ENCODE measurements at regions not wholly inside any gene's neighbourhood (a gene's known extent, or its start where the extent isn't known, plus 50 kb on each side); places are given as distances from the start of the nearest gene placed in this dataset.

DNA sequence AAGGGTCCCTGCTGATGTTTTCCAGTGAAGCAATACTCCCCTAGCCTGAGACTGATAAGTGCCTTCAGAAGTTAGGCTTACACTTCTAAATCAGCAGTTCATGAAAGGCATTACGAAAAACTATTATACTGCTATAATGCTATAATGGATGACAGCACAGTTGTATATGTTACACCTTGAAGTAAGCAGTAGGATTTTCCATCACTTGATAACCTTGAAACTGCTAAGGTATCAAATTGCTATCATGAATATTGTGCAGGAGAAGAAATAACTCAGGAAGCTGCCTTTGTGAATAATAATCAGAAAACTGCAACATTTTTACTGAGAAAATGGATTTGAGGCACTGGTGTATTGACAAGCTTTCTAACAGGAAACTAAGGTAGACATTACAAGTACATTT is 142.3 kb downstream of the HNMT start:
- no peaks in the 10 kb centered on the region for H3K4me1 ChIP-seq
- no peaks in the 10 kb centered on the region for H3K36me3 ChIP-seq
- H3K27me3 ChIP-seq: no peaks in the 10 kb centered on the region
- TF ChIP-seq EP300 (IDR thresholded peaks at IDR 0.05) (no peak), POLR2A (IDR thresholded peaks at IDR 0.05; ENCODE audit: low read depth) (no peak), POLR2AphosphoS5 (IDR thresholded peaks at IDR 0.05) (no peak)
- TF ChIP-seq, protein P1, sequence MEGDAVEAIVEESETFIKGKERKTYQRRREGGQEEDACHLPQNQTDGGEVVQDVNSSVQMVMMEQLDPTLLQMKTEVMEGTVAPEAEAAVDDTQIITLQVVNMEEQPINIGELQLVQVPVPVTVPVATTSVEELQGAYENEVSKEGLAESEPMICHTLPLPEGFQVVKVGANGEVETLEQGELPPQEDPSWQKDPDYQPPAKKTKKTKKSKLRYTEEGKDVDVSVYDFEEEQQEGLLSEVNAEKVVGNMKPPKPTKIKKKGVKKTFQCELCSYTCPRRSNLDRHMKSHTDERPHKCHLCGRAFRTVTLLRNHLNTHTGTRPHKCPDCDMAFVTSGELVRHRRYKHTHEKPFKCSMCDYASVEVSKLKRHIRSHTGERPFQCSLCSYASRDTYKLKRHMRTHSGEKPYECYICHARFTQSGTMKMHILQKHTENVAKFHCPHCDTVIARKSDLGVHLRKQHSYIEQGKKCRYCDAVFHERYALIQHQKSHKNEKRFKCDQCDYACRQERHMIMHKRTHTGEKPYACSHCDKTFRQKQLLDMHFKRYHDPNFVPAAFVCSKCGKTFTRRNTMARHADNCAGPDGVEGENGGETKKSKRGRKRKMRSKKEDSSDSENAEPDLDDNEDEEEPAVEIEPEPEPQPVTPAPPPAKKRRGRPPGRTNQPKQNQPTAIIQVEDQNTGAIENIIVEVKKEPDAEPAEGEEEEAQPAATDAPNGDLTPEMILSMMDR (IDR thresholded peaks at IDR 0.05): no peak
- DNase-seq (ENCODE audit: extremely low spot score): no peak
- WGBS: 50% methylated on average over 1 of the region's 1 CpG
- H3K9me3 ChIP-seq: no peaks in the 10 kb centered on the region
- no peak overlapping the region for H3K27ac ChIP-seq (replicated peaks in 1 of 4)
- H3K4me3 ChIP-seq: no peak overlapping the region
- intact Hi-C loops (cut with DNase I): no loop called here

- Histone ChIP-seq H3K27me3 (no peaks in the 10 kb centered on the region), H3K36me3 (no peaks in the 10 kb centered on the region), H3K9me3 (no peaks in the 10 kb centered on the region), H3K4me3 (no peak overlapping the region), H3K27ac (replicated peaks in 1 of 4) (no peak overlapping the region), H3K4me1 (no peaks in the 10 kb centered on the region)
- TF ChIP-seq EP300 (IDR thresholded peaks at IDR 0.05): no peak
- TF ChIP-seq POLR2AphosphoS5 (IDR thresholded peaks at IDR 0.05): no peak
- TF ChIP-seq, protein P1 (IDR thresholded peaks at IDR 0.05): no peak
- no peak for TF ChIP-seq POLR2A (IDR thresholded peaks at IDR 0.05; ENCODE audit: low read depth)
- no peak for DNase-seq (ENCODE audit: extremely low spot score)
- WGBS: 44% methylated on average over 4 of the region's 4 CpGs
- intact Hi-C loops (cut with DNase I): no loop called here
Measured at GRCh38 chr2:138107288-138107687, 143.0 kb downstream of the HNMT start.

- no peak overlapping the region for H3K4me3 ChIP-seq
- intact Hi-C loops (cut with DNase I): no loop called here
- TF ChIP-seq, protein P1 (IDR thresholded peaks at IDR 0.05): no peak
- TF ChIP-seq POLR2A (IDR thresholded peaks at IDR 0.05; ENCODE audit: low read depth): no peak
- TF ChIP-seq POLR2AphosphoS5 (IDR thresholded peaks at IDR 0.05): no peak
- no peak for TF ChIP-seq EP300 (IDR thresholded peaks at IDR 0.05)
- no peaks in the 10 kb centered on the region for H3K27me3 ChIP-seq
- DNase-seq (ENCODE audit: extremely low spot score): no peak
- no peak overlapping the region for H3K27ac ChIP-seq (replicated peaks in 1 of 4)
- H3K36me3 ChIP-seq: no peaks in the 10 kb centered on the region
- 88% methylated on average over 2 of the region's 2 CpGs for WGBS
- no peaks in the 10 kb centered on the region for H3K4me1 ChIP-seq
- no peaks in the 10 kb centered on the region for H3K9me3 ChIP-seq
Measured at GRCh38 chr2:138110453-138111083, 146.3 kb downstream of the HNMT start.

DNA sequence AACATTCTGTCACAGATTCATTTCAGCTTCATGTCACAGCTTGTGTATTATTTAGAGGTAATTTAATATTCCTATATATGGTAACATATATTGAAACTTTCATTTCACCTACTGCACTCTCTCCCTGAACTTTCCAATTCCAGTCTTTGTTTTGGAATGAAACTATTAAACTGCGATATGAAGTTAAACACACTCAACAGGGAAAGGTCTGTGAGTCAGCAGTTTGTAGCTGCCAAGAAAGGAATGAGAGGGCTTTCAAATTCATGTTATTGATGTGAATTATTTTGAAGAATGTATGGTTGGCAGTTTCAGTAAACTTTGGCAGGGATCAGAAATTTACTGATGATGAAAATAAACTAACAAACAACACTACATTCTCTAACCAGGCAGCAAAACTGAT is 148.3 kb downstream of the HNMT start:
- Histone ChIP-seq H3K27me3 (no peaks in the 10 kb centered on the region), H3K4me1 (no peaks in the 10 kb centered on the region), H3K27ac (replicated peaks in 1 of 4) (no peak overlapping the region), H3K9me3 (no peaks in the 10 kb centered on the region), H3K36me3 (no peaks in the 10 kb centered on the region), H3K4me3 (no peak overlapping the region)
- WGBS: 59% methylated on average over 1 of the region's 1 CpG
- intact Hi-C loops (cut with DNase I): no loop called here
- TF ChIP-seq, protein P1 (IDR thresholded peaks at IDR 0.05): no peak
- TF ChIP-seq POLR2AphosphoS5 (IDR thresholded peaks at IDR 0.05) (no peak), POLR2A (IDR thresholded peaks at IDR 0.05; ENCODE audit: low read depth) (no peak), EP300 (IDR thresholded peaks at IDR 0.05) (no peak)
- DNase-seq (ENCODE audit: extremely low spot score): no peak

All from esophagus muscularis mucosa (tissue), 4 donors.